HG02840 (cell line): ENCODE measurements at regions not wholly inside any gene's neighbourhood (a gene's known extent, or its start where the extent isn't known, plus 50 kb on each side); places are given as distances from the start of the nearest gene placed in this dataset.

Experiments used
- ATAC-seq: cut with Tn5 transposase; IDR thresholded peaks from one replicate; pipeline ENCODE4 v1.9.1; 2021; ENCODE audit warnings: mild to moderate bottlenecking, moderate library complexity, moderate number of reproducible peaks; ENCODE audit not compliant: unreplicated experiment, low FRiP score

- ATAC-seq = no peak
Measured at GRCh38 chr16:59259074-59259949, 525.2 kb upstream of the GOT2 start.

- ATAC-seq = no peak
Measured at GRCh38 chr16:59252317-59252716, 518.2 kb upstream of the GOT2 start.

GRCh38 chr16:59249011-59249410 lies 514.9 kb upstream of the GOT2 start:
- ATAC-seq = no peak

- no peak for ATAC-seq
Measured at GRCh38 chr16:59242556-59242955, 508.4 kb upstream of the GOT2 start.

GRCh38 chr16:59238246-59238645 lies 504.1 kb upstream of the GOT2 start:
- ATAC-seq = no peak

- ATAC-seq = no peak
Measured at GRCh38 chr16:59236804-59237458, 502.8 kb upstream of the GOT2 start.

- no peak for ATAC-seq
Measured at GRCh38 chr16:59224401-59224800, 490.3 kb upstream of the GOT2 start.

GRCh38 chr16:59220011-59220410 lies 485.9 kb upstream of the GOT2 start:
- no peak for ATAC-seq

- ATAC-seq = no peak
Measured at GRCh38 chr16:59216291-59216690, 482.2 kb upstream of the GOT2 start.

GRCh38 chr16:59214455-59214854 lies 480.3 kb upstream of the GOT2 start:
- ATAC-seq = no peak

- ATAC-seq = no peak
Measured at GRCh38 chr16:59213952-59214351, 479.8 kb upstream of the GOT2 start.

- no peak for ATAC-seq
Measured at GRCh38 chr16:59212492-59213024, 478.4 kb upstream of the GOT2 start.

- ATAC-seq = no peak
Measured at GRCh38 chr16:59210955-59211541, 476.9 kb upstream of the GOT2 start.

GRCh38 chr16:59205403-59205802 lies 471.3 kb upstream of the GOT2 start:
- no peak for ATAC-seq

GRCh38 chr16:59204589-59204988 lies 470.5 kb upstream of the GOT2 start:
- ATAC-seq = no peak

- no peak for ATAC-seq
Measured at GRCh38 chr16:59202233-59202862, 468.2 kb upstream of the GOT2 start.

- ATAC-seq = no peak
Measured at GRCh38 chr16:59201821-59202220, 467.7 kb upstream of the GOT2 start.

- no peak for ATAC-seq
Measured at GRCh38 chr16:59201160-59201559, 467.0 kb upstream of the GOT2 start.

- no peak for ATAC-seq
Measured at GRCh38 chr16:59198487-59198886, 464.4 kb upstream of the GOT2 start.

GRCh38 chr16:59195242-59195641 lies 461.1 kb upstream of the GOT2 start:
- ATAC-seq = no peak

GRCh38 chr16:59193637-59194036 lies 459.5 kb upstream of the GOT2 start:
- no peak for ATAC-seq
